ENCODE measurements at regions not wholly inside any gene's neighbourhood (a gene's known extent, or its start where the extent isn't known, plus 50 kb on each side); places are given as distances from the start of the nearest gene placed in this dataset.

DNA sequence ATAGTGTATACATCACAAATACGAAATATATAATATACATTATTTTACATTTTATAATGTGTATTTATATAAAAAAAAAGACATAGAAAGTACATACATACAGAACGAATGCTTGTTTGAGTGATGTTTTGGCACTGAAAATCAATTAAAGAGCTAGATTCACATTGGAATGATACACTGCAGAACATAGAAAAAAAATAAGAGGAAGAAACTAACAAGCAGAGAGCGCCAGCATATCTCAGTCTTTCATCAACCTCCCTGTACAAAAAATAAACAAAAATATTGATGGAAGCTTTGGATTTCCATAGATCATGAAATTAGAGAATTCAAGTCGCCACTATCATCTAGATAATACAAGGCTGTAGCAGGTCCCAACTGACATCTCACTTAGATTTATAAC lies 420.6 kb downstream of the CENPC start:
- Histone ChIP-seq H3K9ac (replicated peaks; ENCODE audit: extremely low read depth, insufficient read depth, low read length) (no peak overlapping the region), H3K27me3 (ENCODE audit: control insufficient read depth in 2 of 2, insufficient read depth in 2 of 2, low read length in 2 of 2) (no peaks in the 10 kb centered on the region), H3K9me3 (replicated peaks; ENCODE audit: control insufficient read depth, insufficient read depth, low read length) (no peaks in the 10 kb centered on the region), H3K27ac (ENCODE audit: insufficient read depth, low read depth, low read length) (no peak overlapping the region), H3K4me2 (ENCODE audit: insufficient read depth, low read length) (no peak overlapping the region), H4K20me1 (replicated peaks; ENCODE audit: control insufficient read depth, extremely low read depth, insufficient read depth, low read length) (no peaks in the 10 kb centered on the region), H2AFZ (ENCODE audit: low read depth, low read length) (no peak overlapping the region), H3K79me2 (ENCODE audit: control insufficient read depth, insufficient read depth, low read length) (no peaks in the 10 kb centered on the region), H3K9me1 (replicated peaks; ENCODE audit: control insufficient read depth, extremely low read depth, insufficient read depth, low read length) (no peaks in the 10 kb centered on the region), H3K36me3 (ENCODE audit: control insufficient read depth in 2 of 2, extremely low read depth in 1 of 2, insufficient read depth in 2 of 2, low read length in 2 of 2) (no peaks in the 10 kb centered on the region), H3K4me1 (ENCODE audit: control insufficient read depth, extremely low read depth, insufficient read depth, low read length) (no peaks in the 10 kb centered on the region), H3K4me3 (replicated peaks in 1 of 3; ENCODE audit: insufficient read depth in 1 of 3, low read depth in 1 of 3, low read length in 3 of 3) (no peak overlapping the region)
- intact Hi-C loops (cut with micrococcal nuclease) (no loop called here), dilution Hi-C loops (cut with MboI; ENCODE audit: extremely low pct_ligation_motif_present, low sequenced_read_pairs) (no loop called here)
- TF ChIP-seq JUN (IDR thresholded peaks at IDR 0.05; ENCODE audit: borderline replicate concordance, insufficient read depth, insufficient read length, low read depth) (no peak), EZH2 (IDR thresholded peaks at IDR 0.05; ENCODE audit: borderline replicate concordance, low read depth, low read length, severe bottlenecking) (no peak), GATA2 (IDR thresholded peaks at IDR 0.05; ENCODE audit: insufficient read depth, insufficient read length, low read depth, low read length) (no peak)
- TF ChIP-seq, protein P1, sequence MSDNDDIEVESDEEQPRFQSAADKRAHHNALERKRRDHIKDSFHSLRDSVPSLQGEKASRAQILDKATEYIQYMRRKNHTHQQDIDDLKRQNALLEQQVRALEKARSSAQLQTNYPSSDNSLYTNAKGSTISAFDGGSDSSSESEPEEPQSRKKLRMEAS (IDR thresholded peaks at IDR 0.05; ENCODE audit: insufficient read depth, insufficient read length): no peak
- no TSS peak for BruUV-seq (replicated peaks)
- ChIA-PET CTCF (no interaction called here), POLR2A (no interaction called here)
- no peak for FAIRE-seq
- no peak for DNase-seq (ENCODE audit: low read depth, low spot score)

DNA sequence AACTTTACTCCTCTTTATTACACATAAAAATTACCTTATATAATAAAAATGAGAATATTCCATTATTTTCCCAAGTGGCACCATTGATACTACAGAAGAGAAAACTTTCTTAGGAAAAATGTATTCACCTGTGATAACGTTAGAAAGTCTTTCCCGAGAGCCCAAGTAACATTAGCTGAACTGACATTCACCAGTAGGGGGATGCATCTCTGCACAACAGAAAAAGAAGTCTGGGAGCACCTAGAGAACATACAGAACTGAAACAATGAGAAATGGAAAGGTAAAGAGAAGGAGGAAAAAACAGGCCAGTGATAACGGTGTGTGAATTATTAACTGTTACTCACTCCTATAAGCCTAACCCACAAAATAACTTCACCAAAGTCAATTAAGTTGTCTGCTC lies 423.3 kb downstream of the CENPC start:
- no peaks in the 10 kb centered on the region for H3K27me3 ChIP-seq (ENCODE audit: control insufficient read depth in 2 of 2, insufficient read depth in 2 of 2, low read length in 2 of 2)
- BruUV-seq (replicated peaks): no TSS peak
- no peak overlapping the region for H3K4me2 ChIP-seq (ENCODE audit: insufficient read depth, low read length)
- no peaks in the 10 kb centered on the region for H4K20me1 ChIP-seq (replicated peaks; ENCODE audit: control insufficient read depth, extremely low read depth, insufficient read depth, low read length)
- DNase-seq (ENCODE audit: low read depth, low spot score) (peak; percentile 1), FAIRE-seq (no peak)
- no peak overlapping the region for H3K4me3 ChIP-seq (replicated peaks in 1 of 3; ENCODE audit: insufficient read depth in 1 of 3, low read depth in 1 of 3, low read length in 3 of 3)
- H3K27ac ChIP-seq (ENCODE audit: insufficient read depth, low read depth, low read length): no peak overlapping the region
- H3K4me1 ChIP-seq (ENCODE audit: control insufficient read depth, extremely low read depth, insufficient read depth, low read length): no peaks in the 10 kb centered on the region
- ChIA-PET POLR2A (no interaction called here), CTCF (no interaction called here)
- no peaks in the 10 kb centered on the region for H3K9me3 ChIP-seq (replicated peaks; ENCODE audit: control insufficient read depth, insufficient read depth, low read length)
- no peaks in the 10 kb centered on the region for H3K79me2 ChIP-seq (ENCODE audit: control insufficient read depth, insufficient read depth, low read length)
- no peaks in the 10 kb centered on the region for H3K9me1 ChIP-seq (replicated peaks; ENCODE audit: control insufficient read depth, extremely low read depth, insufficient read depth, low read length)
- no peak overlapping the region for H3K9ac ChIP-seq (replicated peaks; ENCODE audit: extremely low read depth, insufficient read depth, low read length)
- TF ChIP-seq MYC (IDR thresholded peaks at IDR 0.05; ENCODE audit: low read depth, low read length): no peak
- no peak for TF ChIP-seq EZH2 (IDR thresholded peaks at IDR 0.05; ENCODE audit: borderline replicate concordance, low read depth, low read length, severe bottlenecking)
- TF ChIP-seq, protein P2, sequence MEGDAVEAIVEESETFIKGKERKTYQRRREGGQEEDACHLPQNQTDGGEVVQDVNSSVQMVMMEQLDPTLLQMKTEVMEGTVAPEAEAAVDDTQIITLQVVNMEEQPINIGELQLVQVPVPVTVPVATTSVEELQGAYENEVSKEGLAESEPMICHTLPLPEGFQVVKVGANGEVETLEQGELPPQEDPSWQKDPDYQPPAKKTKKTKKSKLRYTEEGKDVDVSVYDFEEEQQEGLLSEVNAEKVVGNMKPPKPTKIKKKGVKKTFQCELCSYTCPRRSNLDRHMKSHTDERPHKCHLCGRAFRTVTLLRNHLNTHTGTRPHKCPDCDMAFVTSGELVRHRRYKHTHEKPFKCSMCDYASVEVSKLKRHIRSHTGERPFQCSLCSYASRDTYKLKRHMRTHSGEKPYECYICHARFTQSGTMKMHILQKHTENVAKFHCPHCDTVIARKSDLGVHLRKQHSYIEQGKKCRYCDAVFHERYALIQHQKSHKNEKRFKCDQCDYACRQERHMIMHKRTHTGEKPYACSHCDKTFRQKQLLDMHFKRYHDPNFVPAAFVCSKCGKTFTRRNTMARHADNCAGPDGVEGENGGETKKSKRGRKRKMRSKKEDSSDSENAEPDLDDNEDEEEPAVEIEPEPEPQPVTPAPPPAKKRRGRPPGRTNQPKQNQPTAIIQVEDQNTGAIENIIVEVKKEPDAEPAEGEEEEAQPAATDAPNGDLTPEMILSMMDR (IDR thresholded peaks at IDR 0.05; ENCODE audit: extremely low read depth in 1 of 2, insufficient read depth in 1 of 2, low read depth in 1 of 2, low read length in 2 of 2): peak in 1 of 2 donors; percentile 14
- dilution Hi-C loops (cut with MboI; ENCODE audit: extremely low pct_ligation_motif_present, low sequenced_read_pairs): no loop called here
- intact Hi-C loops (cut with micrococcal nuclease): no loop called here
- H2AFZ ChIP-seq (ENCODE audit: low read depth, low read length): no peak overlapping the region
- no peaks in the 10 kb centered on the region for H3K36me3 ChIP-seq (ENCODE audit: control insufficient read depth in 2 of 2, extremely low read depth in 1 of 2, insufficient read depth in 2 of 2, low read length in 2 of 2)

Data from endothelial cell of umbilical vein (primary cell).